ENCODE measurements at regions not wholly inside any gene's neighbourhood (a gene's known extent, or its start where the extent isn't known, plus 50 kb on each side); places are given as distances from the start of the nearest gene placed in this dataset.
A peak's percentile ranks its signal among the peaks of the same experiment; 100 is the strongest.
"Not testable (repeated sequence)": the region's sequence is repeated elsewhere in the genome, so short reads cannot be mapped to it uniquely, and the experiment has no call there.

DNA sequence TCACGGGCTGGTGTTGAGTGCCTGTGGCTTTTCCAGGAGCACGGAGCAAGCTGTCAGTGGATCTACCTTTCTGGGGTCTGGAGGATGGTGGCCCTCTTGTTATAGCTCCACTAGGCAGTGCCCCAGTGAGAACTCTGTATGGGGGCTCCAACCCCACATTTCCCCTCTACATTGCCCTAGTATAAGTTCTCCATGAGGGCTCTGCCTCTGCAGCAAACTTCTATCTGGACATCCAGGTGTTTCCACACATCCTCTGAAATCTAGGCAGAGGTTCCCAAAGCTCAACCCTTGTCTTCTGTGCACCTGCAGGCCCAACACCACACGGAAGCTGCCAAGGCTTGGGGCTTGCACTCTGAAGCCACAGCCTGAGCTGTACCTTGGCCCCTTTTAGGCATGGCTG is 157.3 kb downstream of the MRPL39 start:
- Histone ChIP-seq H3F3A (ENCODE audit: insufficient read depth, low read length) (no peaks in the 10 kb centered on the region), H3K4me3 (ENCODE audit: low read length) (no peak overlapping the region), H3K9me2 (replicated peaks; ENCODE audit: insufficient read depth, low read length) (no peaks in the 10 kb centered on the region), H3K79me2 (ENCODE audit: low read length) (no peaks in the 10 kb centered on the region), H3K27ac (ENCODE audit: low read length) (no peak overlapping the region), H3K9ac (ENCODE audit: low read length) (no peak overlapping the region), H2AFZ (ENCODE audit: low read length) (no peak overlapping the region), H4K20me1 (ENCODE audit: insufficient read depth, low read length) (no peaks in the 10 kb centered on the region), H3K36me3 (replicated peaks; ENCODE audit: insufficient read depth, low read length) (no peaks in the 10 kb centered on the region), H3K4me1 (ENCODE audit: low read length) (no peaks in the 10 kb centered on the region), H3K4me2 (ENCODE audit: low read depth, low read length) (no peak overlapping the region), H3K9me3 (replicated peaks; ENCODE audit: insufficient read depth, low read length) (no peaks in the 10 kb centered on the region), H3K27me3 (replicated peaks; ENCODE audit: insufficient read depth, low read length) (no peaks in the 10 kb centered on the region)
- DNase-seq, result no peak
- TF ChIP-seq EZH2 (optimal IDR thresholded peaks at IDR 0.05; ENCODE audit: low read depth, low read length) (no peak), EZH2phosphoT487 (IDR thresholded peaks at IDR 0.05; ENCODE audit: low read length) (no peak)
- TF ChIP-seq, protein P1, sequence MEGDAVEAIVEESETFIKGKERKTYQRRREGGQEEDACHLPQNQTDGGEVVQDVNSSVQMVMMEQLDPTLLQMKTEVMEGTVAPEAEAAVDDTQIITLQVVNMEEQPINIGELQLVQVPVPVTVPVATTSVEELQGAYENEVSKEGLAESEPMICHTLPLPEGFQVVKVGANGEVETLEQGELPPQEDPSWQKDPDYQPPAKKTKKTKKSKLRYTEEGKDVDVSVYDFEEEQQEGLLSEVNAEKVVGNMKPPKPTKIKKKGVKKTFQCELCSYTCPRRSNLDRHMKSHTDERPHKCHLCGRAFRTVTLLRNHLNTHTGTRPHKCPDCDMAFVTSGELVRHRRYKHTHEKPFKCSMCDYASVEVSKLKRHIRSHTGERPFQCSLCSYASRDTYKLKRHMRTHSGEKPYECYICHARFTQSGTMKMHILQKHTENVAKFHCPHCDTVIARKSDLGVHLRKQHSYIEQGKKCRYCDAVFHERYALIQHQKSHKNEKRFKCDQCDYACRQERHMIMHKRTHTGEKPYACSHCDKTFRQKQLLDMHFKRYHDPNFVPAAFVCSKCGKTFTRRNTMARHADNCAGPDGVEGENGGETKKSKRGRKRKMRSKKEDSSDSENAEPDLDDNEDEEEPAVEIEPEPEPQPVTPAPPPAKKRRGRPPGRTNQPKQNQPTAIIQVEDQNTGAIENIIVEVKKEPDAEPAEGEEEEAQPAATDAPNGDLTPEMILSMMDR (IDR thresholded peaks at IDR 0.05; ENCODE audit: low read length), result no peak

DNA sequence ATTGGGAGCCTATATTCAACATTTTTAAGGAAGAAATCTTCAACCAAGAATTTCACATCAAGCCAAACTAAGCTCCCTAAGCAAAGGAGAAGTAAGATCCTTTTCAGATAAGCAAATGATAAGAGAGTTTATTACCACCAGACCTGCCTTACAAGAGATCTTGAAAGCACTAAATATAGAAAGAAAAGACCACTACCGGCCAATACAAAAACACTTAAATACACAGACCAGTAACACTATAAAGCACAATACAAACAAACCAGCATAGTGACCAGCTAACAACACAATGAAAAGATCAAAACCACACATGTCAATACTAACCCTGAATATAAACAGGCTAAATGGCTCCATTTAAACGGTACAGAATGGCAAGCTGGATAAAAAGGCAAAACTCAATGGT is 165.4 kb downstream of the MRPL39 start:
- H3F3A ChIP-seq (ENCODE audit: insufficient read depth, low read length), result no peaks in the 10 kb centered on the region
- H3K4me2 ChIP-seq (ENCODE audit: low read depth, low read length), result no peak overlapping the region
- DNase-seq, result no peak
- no peaks in the 10 kb centered on the region for H3K4me1 ChIP-seq (ENCODE audit: low read length)
- H3K9me2 ChIP-seq (replicated peaks; ENCODE audit: insufficient read depth, low read length), result no peaks in the 10 kb centered on the region
- H3K27me3 ChIP-seq (replicated peaks; ENCODE audit: insufficient read depth, low read length), result no peaks in the 10 kb centered on the region
- no peak overlapping the region for H3K27ac ChIP-seq (ENCODE audit: low read length)
- H3K4me3 ChIP-seq (ENCODE audit: low read length), result no peak overlapping the region
- no peaks in the 10 kb centered on the region for H4K20me1 ChIP-seq (ENCODE audit: insufficient read depth, low read length)
- H3K9me3 ChIP-seq (replicated peaks; ENCODE audit: insufficient read depth, low read length), result no peaks in the 10 kb centered on the region
- TF ChIP-seq, protein P1 (IDR thresholded peaks at IDR 0.05; ENCODE audit: low read length), result no peak
- TF ChIP-seq EZH2phosphoT487 (IDR thresholded peaks at IDR 0.05; ENCODE audit: low read length), result no peak
- no peak for TF ChIP-seq EZH2 (optimal IDR thresholded peaks at IDR 0.05; ENCODE audit: low read depth, low read length)
- no peak overlapping the region for H2AFZ ChIP-seq (ENCODE audit: low read length)
- no peaks in the 10 kb centered on the region for H3K36me3 ChIP-seq (replicated peaks; ENCODE audit: insufficient read depth, low read length)
- no peak overlapping the region for H3K9ac ChIP-seq (ENCODE audit: low read length)
- no peaks in the 10 kb centered on the region for H3K79me2 ChIP-seq (ENCODE audit: low read length)

DNA sequence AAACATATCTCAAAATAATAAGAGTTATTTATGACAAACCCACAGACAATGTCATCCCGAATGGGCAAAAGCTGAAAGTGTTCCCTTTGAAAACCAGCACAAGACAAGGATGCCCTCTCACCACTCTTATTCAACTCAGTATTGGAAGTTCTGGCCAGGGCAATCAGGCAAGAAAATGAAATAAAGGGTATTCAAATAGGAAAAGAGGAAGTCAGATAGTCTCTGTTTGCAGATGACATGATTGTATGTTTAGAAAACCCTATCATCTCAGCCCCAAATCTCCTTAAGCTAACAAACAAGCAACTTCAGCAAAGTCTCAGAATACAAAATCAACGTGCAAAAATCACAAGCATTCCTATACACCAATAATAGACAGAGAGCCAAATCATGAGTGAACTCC is 169.8 kb downstream of the MRPL39 start:
- not testable (repeated sequence) for DNase-seq; H3K4me1 ChIP-seq (ENCODE audit: low read length); H3K36me3 ChIP-seq (replicated peaks; ENCODE audit: insufficient read depth, low read length); H3K27me3 ChIP-seq (replicated peaks; ENCODE audit: insufficient read depth, low read length); H3F3A ChIP-seq (ENCODE audit: insufficient read depth, low read length); H3K9me3 ChIP-seq (replicated peaks; ENCODE audit: insufficient read depth, low read length); H3K9me2 ChIP-seq (replicated peaks; ENCODE audit: insufficient read depth, low read length); H3K27ac ChIP-seq (ENCODE audit: low read length); H3K79me2 ChIP-seq (ENCODE audit: low read length); H2AFZ ChIP-seq (ENCODE audit: low read length); H4K20me1 ChIP-seq (ENCODE audit: insufficient read depth, low read length); H3K4me3 ChIP-seq (ENCODE audit: low read length); H3K9ac ChIP-seq (ENCODE audit: low read length); H3K4me2 ChIP-seq (ENCODE audit: low read depth, low read length)

DNA sequence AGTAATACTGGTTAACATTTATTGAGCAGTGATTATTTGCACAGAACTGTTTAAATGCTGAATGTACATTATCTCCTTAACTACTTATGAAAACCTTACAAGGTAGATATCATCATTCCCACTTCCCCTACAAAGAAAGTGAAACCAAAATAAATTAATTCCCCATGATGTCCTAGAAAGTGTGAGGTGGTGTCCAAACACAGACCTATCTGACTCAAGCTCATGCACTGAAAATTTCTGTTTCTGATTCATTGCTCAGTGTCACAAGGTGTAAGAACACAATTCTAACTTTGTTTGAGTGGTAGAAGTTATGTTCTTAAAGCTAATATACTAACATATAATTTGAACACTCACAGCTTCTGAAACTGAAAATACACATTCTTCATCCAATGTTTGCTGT is 178.7 kb downstream of the MRPL39 start:
- Histone ChIP-seq H2AFZ (ENCODE audit: low read length) (peak overlapping the region; percentile 9; the same call in 1 of the 2 replicates), H3K79me2 (ENCODE audit: low read length) (no peaks in the 10 kb centered on the region), H3K36me3 (replicated peaks; ENCODE audit: insufficient read depth, low read length) (no peaks in the 10 kb centered on the region), H3K9me3 (replicated peaks; ENCODE audit: insufficient read depth, low read length) (no peaks in the 10 kb centered on the region), H3K4me1 (ENCODE audit: low read length) (peaks cover 14% of the 10 kb centered on the region), H4K20me1 (ENCODE audit: insufficient read depth, low read length) (no peaks in the 10 kb centered on the region), H3K4me3 (ENCODE audit: low read length) (peak overlapping the region; percentile 6; the same call in 1 of the 2 replicates), H3K27ac (ENCODE audit: low read length) (peak overlapping the region; percentile 16; the same call in 1 of the 2 replicates), H3K9ac (ENCODE audit: low read length) (0 out of 2 replicates have a peak overlapping the region, but pooled peaks have one; percentile 6), H3K9me2 (replicated peaks; ENCODE audit: insufficient read depth, low read length) (no peaks in the 10 kb centered on the region), H3F3A (ENCODE audit: insufficient read depth, low read length) (0 out of 2 replicates have a peak, but pooled peaks cover 10% of the 10 kb centered on the region), H3K27me3 (replicated peaks; ENCODE audit: insufficient read depth, low read length) (no peaks in the 10 kb centered on the region), H3K4me2 (ENCODE audit: low read depth, low read length) (peak overlapping the region; percentile 49)
- TF ChIP-seq EZH2phosphoT487 (IDR thresholded peaks at IDR 0.05; ENCODE audit: low read length) (no peak), EZH2 (optimal IDR thresholded peaks at IDR 0.05; ENCODE audit: low read depth, low read length) (no peak)
- TF ChIP-seq, protein P1 (IDR thresholded peaks at IDR 0.05; ENCODE audit: low read length), result no peak
- DNase-seq, result peak; percentile 26
